Karpas-422 (cell line): ENCODE measurements at regions not wholly inside any gene's neighbourhood (a gene's known extent, or its start where the extent isn't known, plus 50 kb on each side); places are given as distances from the start of the nearest gene placed in this dataset.

Experiments used
- DNase-seq: peaks from one replicate; pipeline ENCODE4 v3.0.0-alpha.2; 2015
- H2AFZ ChIP-seq: fragments of 200-600 bp; sonication (generic); 2 replicates; pipeline ENCODE4 v1.6.1; 2014; ENCODE audit warnings: antibody characterized with exemption, low read length, mixed read lengths
- H3K27ac ChIP-seq: fragments of 200-600 bp; sonication (generic); 2 replicates; pipeline ENCODE4 v1.5.1; 2014; ENCODE audit warnings: mild to moderate bottlenecking, low read length, moderate library complexity
- H3K27me3 ChIP-seq: fragments of 200-600 bp; sonication (generic); 2 replicates; pipeline ENCODE4 v1.6.1; 2014; ENCODE audit warnings: low read length, mixed read lengths
- H3K36me3 ChIP-seq: fragments of 200-600 bp; sonication (generic); 2 replicates; pipeline ENCODE4 v1.6.1; 2014; ENCODE audit warnings: low read length, mixed read lengths; ENCODE audit not compliant: insufficient read depth
- H3K4me1 ChIP-seq: fragments of 200-600 bp; sonication (generic); 2 replicates; pipeline ENCODE4 v1.6.1; 2014; ENCODE audit warnings: mild to moderate bottlenecking, low read length, mixed read lengths
- H3K4me2 ChIP-seq: fragments of 200-600 bp; sonication (generic); 2 replicates; pipeline ENCODE4 v1.6.1; 2014; ENCODE audit warnings: low read length, low read depth, mild to moderate bottlenecking; ENCODE audit not compliant: poor library complexity, severe bottlenecking
- H3K4me3 ChIP-seq: fragments of 200-600 bp; sonication (generic); 2 replicates; pipeline ENCODE4 v1.5.1; 2014; ENCODE audit warnings: mild to moderate bottlenecking, antibody characterized with exemption, low read length, mixed read lengths
- H3K79me2 ChIP-seq: fragments of 200-600 bp; sonication (generic); 2 replicates; pipeline ENCODE4 v1.6.1; 2014; ENCODE audit warnings: mild to moderate bottlenecking, low read length, mixed read lengths
- H3K9ac ChIP-seq: fragments of 200-600 bp; sonication (generic); 2 replicates; pipeline ENCODE4 v1.6.0; 2014; ENCODE audit warnings: low read length
- H3K9me2 ChIP-seq: fragments of 200-600 bp; sonication (generic), shearing (Covaris generic); replicated peaks from 2 replicates; pipeline ENCODE4 v1.6.0; 2014; ENCODE audit warnings: mild to moderate bottlenecking, low read length, moderate library complexity; ENCODE audit not compliant: insufficient read depth
- H3K9me3 ChIP-seq: fragments of 300-700, 200-600 bp; sonication (generic); 2 replicates; pipeline ENCODE4 v1.6.1; 2014; ENCODE audit warnings: low read length, mixed read lengths
- H4K20me1 ChIP-seq: fragments of 200-600 bp; sonication (generic); 2 replicates; pipeline ENCODE4 v1.6.1; 2014; ENCODE audit warnings: mild to moderate bottlenecking, antibody characterized with exemption, low read length, low read depth; ENCODE audit not compliant: insufficient read depth

DNA sequence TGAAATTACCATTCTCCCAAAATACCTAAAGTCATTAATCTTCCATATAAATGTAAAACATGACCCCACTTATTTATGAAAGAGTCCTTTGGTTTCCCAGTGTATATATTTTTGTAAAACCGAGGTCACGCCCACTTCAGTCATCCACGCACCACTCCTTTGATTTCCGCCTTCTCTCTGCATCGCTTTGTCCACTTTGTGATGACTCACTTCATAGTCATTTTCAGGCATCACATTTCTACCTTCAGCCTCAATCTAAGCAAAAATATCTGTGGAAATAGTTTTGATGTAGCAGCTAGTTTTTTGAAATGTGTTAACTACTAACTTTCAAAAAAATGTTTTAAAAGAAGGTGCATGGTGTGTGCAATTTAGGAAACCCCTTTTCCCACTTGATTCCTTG lies 793.5 kb upstream of the SOX11 start:
- DNase-seq = no peak
- H3K9ac ChIP-seq = no peak overlapping the region
- H3K27ac ChIP-seq = no peak overlapping the region
- H3K36me3 ChIP-seq = no peaks in the 10 kb centered on the region
- no peaks in the 10 kb centered on the region for H3K79me2 ChIP-seq
- no peaks in the 10 kb centered on the region for H3K27me3 ChIP-seq
- no peaks in the 10 kb centered on the region for H3K9me2 ChIP-seq
- H3K4me3 ChIP-seq = no peak overlapping the region
- H4K20me1 ChIP-seq = no peaks in the 10 kb centered on the region
- no peaks in the 10 kb centered on the region for H3K9me3 ChIP-seq
- no peak overlapping the region for H2AFZ ChIP-seq
- no peaks in the 10 kb centered on the region for H3K4me1 ChIP-seq
- H3K4me2 ChIP-seq = no peak overlapping the region

DNA sequence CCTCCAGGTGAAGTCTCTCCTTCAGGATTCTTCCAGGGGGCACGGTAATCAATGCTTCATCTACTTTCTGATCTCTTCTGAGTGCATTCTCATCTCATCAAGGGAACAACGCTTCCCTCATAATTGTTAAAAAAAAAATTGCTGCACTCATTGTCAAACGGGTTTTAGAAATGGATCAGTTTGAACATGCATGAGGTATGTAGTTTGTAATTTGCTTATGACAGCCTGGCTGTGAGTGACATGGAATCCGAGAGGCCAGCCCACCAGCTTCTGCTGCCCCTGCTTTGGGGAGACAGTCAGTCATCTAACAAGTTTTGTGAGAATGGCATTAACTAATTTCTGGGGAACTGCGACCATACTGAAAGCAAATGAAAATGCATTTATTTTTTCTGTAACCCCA lies 791.9 kb upstream of the SOX11 start:
- no peaks in the 10 kb centered on the region for H3K9me3 ChIP-seq
- no peaks in the 10 kb centered on the region for H3K27me3 ChIP-seq
- no peaks in the 10 kb centered on the region for H3K9me2 ChIP-seq
- no peak overlapping the region for H2AFZ ChIP-seq
- H3K36me3 ChIP-seq = no peaks in the 10 kb centered on the region
- no peak overlapping the region for H3K4me3 ChIP-seq
- no peaks in the 10 kb centered on the region for H3K4me1 ChIP-seq
- H4K20me1 ChIP-seq = no peaks in the 10 kb centered on the region
- no peak overlapping the region for H3K27ac ChIP-seq
- DNase-seq = no peak
- H3K9ac ChIP-seq = no peak overlapping the region
- no peak overlapping the region for H3K4me2 ChIP-seq
- no peaks in the 10 kb centered on the region for H3K79me2 ChIP-seq

DNA sequence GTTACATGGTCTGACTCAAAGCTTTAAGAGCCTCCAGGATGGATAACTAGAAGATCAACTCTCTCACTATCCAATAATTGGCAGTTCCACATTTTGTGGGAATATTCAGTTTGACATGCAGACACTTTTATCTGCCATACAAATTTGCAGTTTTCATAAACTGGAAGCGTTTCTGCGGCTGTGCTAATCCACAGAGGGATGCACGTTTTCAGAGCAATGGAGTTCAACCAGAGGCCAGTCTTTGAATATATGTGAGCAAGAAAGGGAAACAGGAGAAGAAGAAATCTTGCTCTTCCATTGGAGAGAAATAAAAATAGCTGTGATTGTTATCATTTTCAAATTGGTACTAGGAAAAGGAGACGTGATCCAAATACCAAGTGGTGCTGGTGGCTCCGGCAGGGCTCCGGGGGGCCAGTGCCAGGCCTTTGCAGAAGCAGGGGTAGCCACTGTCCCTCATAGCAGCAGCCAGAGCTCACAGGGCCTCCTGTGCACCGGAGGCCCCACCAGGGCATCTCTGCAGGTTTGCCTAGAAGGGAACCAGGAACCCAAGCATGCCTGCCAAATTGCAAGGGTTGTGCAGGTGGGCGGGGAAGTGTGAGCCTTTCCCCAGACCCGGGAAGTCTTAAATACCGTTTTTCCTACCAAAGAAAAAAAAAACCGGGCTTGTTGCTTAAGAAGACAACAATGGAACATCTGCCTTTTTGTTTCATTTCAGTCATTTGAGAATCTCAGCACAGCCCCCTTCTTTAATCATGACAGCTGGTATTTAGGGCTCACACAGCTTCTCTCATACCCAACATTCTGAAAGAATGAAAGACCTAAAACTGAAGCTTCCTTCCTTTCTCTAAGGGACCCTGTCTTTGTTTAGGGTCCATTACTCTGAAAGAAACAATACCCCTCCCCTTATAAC lies 791.1 kb upstream of the SOX11 start:
- H3K27ac ChIP-seq = no peak overlapping the region
- no peak overlapping the region for H3K4me2 ChIP-seq
- no peaks in the 10 kb centered on the region for H4K20me1 ChIP-seq
- no peaks in the 10 kb centered on the region for H3K36me3 ChIP-seq
- H3K79me2 ChIP-seq = no peaks in the 10 kb centered on the region
- H2AFZ ChIP-seq = no peak overlapping the region
- no peaks in the 10 kb centered on the region for H3K9me3 ChIP-seq
- DNase-seq = no peak
- H3K9me2 ChIP-seq = no peaks in the 10 kb centered on the region
- H3K4me1 ChIP-seq = no peaks in the 10 kb centered on the region
- no peak overlapping the region for H3K4me3 ChIP-seq
- H3K9ac ChIP-seq = no peak overlapping the region
- H3K27me3 ChIP-seq = no peaks in the 10 kb centered on the region

DNA sequence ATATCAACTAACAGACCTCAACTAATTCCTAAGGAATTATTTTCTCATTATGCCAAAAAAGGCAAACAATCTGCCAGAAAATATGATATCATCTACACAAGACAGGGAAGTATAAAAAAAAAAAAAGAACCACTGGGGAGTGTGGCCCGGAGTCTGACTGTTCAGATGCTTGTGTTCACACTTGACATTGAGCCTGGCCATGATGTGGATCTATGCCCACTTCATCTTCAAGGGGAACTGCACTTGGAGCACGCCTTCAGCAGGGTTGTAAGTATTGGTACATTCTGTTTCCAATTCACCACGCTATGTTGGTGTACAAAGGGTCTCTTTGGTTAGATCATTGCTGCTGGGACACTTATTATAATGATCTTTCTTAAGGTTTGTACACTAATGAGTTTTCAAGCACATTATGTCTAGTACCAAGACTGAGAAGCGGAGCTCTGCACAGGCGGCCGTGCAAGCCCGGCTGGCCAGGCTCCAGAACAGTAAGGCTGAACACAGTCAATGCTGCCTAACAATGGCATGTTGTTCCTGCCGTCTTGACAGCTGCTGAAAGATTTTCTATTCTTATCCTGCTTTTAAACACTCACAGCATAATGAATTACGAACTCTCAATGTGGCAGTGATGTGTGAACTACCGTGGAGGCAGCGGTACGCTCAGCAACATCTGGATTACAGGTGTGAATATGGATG lies 788.4 kb upstream of the SOX11 start:
- Histone ChIP-seq H3K4me1 (no peaks in the 10 kb centered on the region), H3K27ac (no peak overlapping the region), H3K4me2 (no peak overlapping the region), H3K27me3 (no peaks in the 10 kb centered on the region), H3K9ac (no peak overlapping the region), H4K20me1 (no peaks in the 10 kb centered on the region), H3K79me2 (no peaks in the 10 kb centered on the region), H3K9me3 (no peaks in the 10 kb centered on the region), H3K9me2 (no peaks in the 10 kb centered on the region), H3K4me3 (no peak overlapping the region), H2AFZ (no peak overlapping the region), H3K36me3 (no peaks in the 10 kb centered on the region)
- DNase-seq = no peak

DNA sequence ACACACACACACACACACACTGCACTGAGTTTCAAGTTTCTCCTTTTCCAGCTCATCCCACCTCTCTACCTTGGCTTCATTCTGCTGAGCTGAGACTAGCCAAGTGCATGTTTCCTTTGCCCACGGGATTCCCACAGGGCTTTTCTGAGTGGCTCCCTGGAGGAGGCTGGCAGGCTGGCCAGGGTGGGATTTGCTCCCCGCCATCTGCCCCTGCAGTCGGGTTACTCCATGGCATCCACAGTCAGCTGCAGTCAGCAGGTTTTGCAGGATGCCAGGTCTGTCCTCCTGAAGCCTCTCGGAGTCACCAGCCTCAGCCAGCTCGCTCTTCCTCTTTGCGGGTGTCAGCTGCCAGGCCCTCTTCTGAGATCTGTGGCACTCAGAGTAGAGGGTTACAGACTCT lies 783.7 kb upstream of the SOX11 start:
- H3K4me3 ChIP-seq = no peak overlapping the region
- H3K79me2 ChIP-seq = no peaks in the 10 kb centered on the region
- no peaks in the 10 kb centered on the region for H3K27me3 ChIP-seq
- no peak overlapping the region for H2AFZ ChIP-seq
- H3K4me1 ChIP-seq = no peaks in the 10 kb centered on the region
- no peak overlapping the region for H3K4me2 ChIP-seq
- H3K9me2 ChIP-seq = no peaks in the 10 kb centered on the region
- no peak for DNase-seq
- no peak overlapping the region for H3K27ac ChIP-seq
- H4K20me1 ChIP-seq = no peaks in the 10 kb centered on the region
- H3K9ac ChIP-seq = no peak overlapping the region
- H3K9me3 ChIP-seq = no peaks in the 10 kb centered on the region
- no peaks in the 10 kb centered on the region for H3K36me3 ChIP-seq

DNA sequence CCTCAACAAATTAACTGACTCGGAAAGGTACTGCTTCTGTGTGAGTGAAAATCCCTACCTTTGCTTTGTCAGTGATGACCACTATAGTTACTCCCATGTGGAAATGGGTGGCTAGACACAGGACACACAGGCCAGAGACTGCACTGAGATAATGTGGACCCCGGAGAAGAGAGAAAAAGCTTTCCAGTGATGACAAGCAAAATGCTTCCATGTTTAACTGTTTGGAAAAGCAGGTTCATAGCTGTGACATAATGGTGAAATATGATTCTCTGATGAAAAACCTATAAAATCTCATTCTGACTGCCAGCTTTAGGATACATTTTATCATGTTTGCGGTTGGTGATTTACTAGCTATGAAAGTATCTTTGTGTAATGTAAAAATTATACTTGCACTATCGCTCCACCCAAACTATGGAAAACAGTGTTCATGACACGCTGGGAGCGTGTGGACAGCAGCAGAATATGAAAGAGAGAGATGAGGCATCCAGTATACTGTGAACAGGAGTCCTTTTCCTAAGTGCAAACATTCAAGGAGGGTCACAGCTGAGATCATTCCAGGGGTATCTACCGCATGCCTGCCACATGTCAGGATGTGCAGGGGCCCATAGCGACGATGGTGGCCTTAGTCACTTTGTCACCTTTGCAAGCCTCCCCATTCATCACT lies 782.7 kb upstream of the SOX11 start:
- Histone ChIP-seq H2AFZ (no peak overlapping the region), H3K36me3 (no peaks in the 10 kb centered on the region), H3K9me3 (no peaks in the 10 kb centered on the region), H3K27me3 (no peaks in the 10 kb centered on the region), H3K4me1 (no peaks in the 10 kb centered on the region), H3K4me2 (no peak overlapping the region), H3K79me2 (no peaks in the 10 kb centered on the region), H3K27ac (no peak overlapping the region), H4K20me1 (no peaks in the 10 kb centered on the region), H3K4me3 (no peak overlapping the region), H3K9ac (no peak overlapping the region), H3K9me2 (no peaks in the 10 kb centered on the region)
- no peak for DNase-seq

DNA sequence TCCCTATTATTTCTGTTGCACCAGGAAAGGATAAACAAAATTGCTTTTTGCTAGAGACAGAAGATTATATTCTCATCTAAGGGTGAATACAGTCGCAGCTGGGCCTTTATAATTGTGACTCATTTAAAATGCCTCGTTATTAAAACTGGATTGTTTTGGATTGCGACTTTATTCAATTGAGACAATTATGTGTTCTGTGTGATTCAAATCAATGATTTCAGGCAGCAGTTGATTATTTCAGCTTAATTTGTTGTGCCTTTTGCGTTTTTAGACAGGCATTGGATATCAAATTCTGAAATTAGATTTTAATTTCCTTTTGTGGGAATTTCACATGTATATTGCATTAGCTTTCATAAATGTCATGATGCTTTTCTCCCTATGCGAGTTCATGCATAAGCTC lies 778.1 kb upstream of the SOX11 start:
- H3K4me1 ChIP-seq = no peaks in the 10 kb centered on the region
- H3K27me3 ChIP-seq = no peaks in the 10 kb centered on the region
- H3K9me2 ChIP-seq = no peaks in the 10 kb centered on the region
- no peaks in the 10 kb centered on the region for H3K9me3 ChIP-seq
- H3K36me3 ChIP-seq = no peaks in the 10 kb centered on the region
- H3K79me2 ChIP-seq = no peaks in the 10 kb centered on the region
- DNase-seq = no peak
- no peak overlapping the region for H3K27ac ChIP-seq
- H2AFZ ChIP-seq = no peak overlapping the region
- H3K4me3 ChIP-seq = no peak overlapping the region
- no peak overlapping the region for H3K9ac ChIP-seq
- no peaks in the 10 kb centered on the region for H4K20me1 ChIP-seq
- H3K4me2 ChIP-seq = no peak overlapping the region

DNA sequence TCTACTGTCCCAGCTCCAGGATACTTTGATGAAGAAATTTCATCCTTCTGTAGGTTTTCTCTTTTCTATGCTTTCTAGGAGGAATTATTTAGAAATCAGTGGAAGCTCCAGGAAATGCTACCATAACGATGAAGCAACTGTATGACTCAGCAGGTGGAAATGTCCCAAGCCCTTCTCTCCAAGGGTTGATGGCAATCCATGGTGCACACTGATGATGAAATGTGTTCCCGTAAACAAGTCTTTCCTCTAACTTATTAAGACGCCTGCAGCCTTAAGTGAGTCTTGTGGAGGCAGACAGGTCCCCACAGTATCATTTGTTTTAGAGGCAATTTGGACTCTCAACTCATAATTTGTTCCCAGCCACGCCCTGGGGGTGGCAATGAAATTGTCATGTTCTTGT lies 777.6 kb upstream of the SOX11 start:
- H3K4me3 ChIP-seq = no peak overlapping the region
- no peaks in the 10 kb centered on the region for H3K4me1 ChIP-seq
- no peaks in the 10 kb centered on the region for H3K9me2 ChIP-seq
- H3K27ac ChIP-seq = no peak overlapping the region
- no peaks in the 10 kb centered on the region for H3K79me2 ChIP-seq
- no peaks in the 10 kb centered on the region for H3K36me3 ChIP-seq
- H3K27me3 ChIP-seq = no peaks in the 10 kb centered on the region
- H2AFZ ChIP-seq = no peak overlapping the region
- no peaks in the 10 kb centered on the region for H3K9me3 ChIP-seq
- no peak overlapping the region for H3K4me2 ChIP-seq
- DNase-seq = no peak
- H3K9ac ChIP-seq = no peak overlapping the region
- no peaks in the 10 kb centered on the region for H4K20me1 ChIP-seq
